ENCODE measurements at regions not wholly inside any gene's neighbourhood (a gene's known extent, or its start where the extent isn't known, plus 50 kb on each side); places are given as distances from the start of the nearest gene placed in this dataset.

- no peak for TF ChIP-seq CTCF (conservative IDR thresholded peaks at IDR 0.05; ENCODE audit: control insufficient read depth, insufficient read depth, low read depth, low read length)
- DNase-seq (ENCODE audit: low read depth): no peak
- H3K4me3 ChIP-seq (ENCODE audit: control insufficient read depth, low read depth, low read length): no peak overlapping the region
Observed at GRCh38 chr3:180267202-180267843, 230.6 kb upstream of the PEX5L start.

GRCh38 chr3:180274536-180274935 lies 237.8 kb upstream of the PEX5L start:
- DNase-seq (ENCODE audit: low read depth): no peak
- no peak overlapping the region for H3K4me3 ChIP-seq (ENCODE audit: control insufficient read depth, low read depth, low read length)
- TF ChIP-seq CTCF (conservative IDR thresholded peaks at IDR 0.05; ENCODE audit: control insufficient read depth, insufficient read depth, low read depth, low read length): no peak

GRCh38 chr3:180275176-180275575 lies 238.4 kb upstream of the PEX5L start:
- peak; percentile 12 for DNase-seq (ENCODE audit: low read depth)
- TF ChIP-seq CTCF (conservative IDR thresholded peaks at IDR 0.05; ENCODE audit: control insufficient read depth, insufficient read depth, low read depth, low read length): no peak
- H3K4me3 ChIP-seq (ENCODE audit: control insufficient read depth, low read depth, low read length): no peak overlapping the region

GRCh38 chr3:180277041-180277440 lies 240.3 kb upstream of the PEX5L start:
- no peak for TF ChIP-seq CTCF (conservative IDR thresholded peaks at IDR 0.05; ENCODE audit: control insufficient read depth, insufficient read depth, low read depth, low read length)
- DNase-seq (ENCODE audit: low read depth): peak; percentile 60
- no peak overlapping the region for H3K4me3 ChIP-seq (ENCODE audit: control insufficient read depth, low read depth, low read length)

GRCh38 chr3:180278583-180279188 lies 241.9 kb upstream of the PEX5L start:
- no peak for DNase-seq (ENCODE audit: low read depth)
- no peak for TF ChIP-seq CTCF (conservative IDR thresholded peaks at IDR 0.05; ENCODE audit: control insufficient read depth, insufficient read depth, low read depth, low read length)
- no peak overlapping the region for H3K4me3 ChIP-seq (ENCODE audit: control insufficient read depth, low read depth, low read length)

GRCh38 chr3:180280555-180280954 lies 243.8 kb upstream of the PEX5L start:
- H3K4me3 ChIP-seq (ENCODE audit: control insufficient read depth, low read depth, low read length): no peak overlapping the region
- no peak for TF ChIP-seq CTCF (conservative IDR thresholded peaks at IDR 0.05; ENCODE audit: control insufficient read depth, insufficient read depth, low read depth, low read length)
- DNase-seq (ENCODE audit: low read depth): peak; percentile 80

Measured in fibroblast of mammary gland (primary cell).